ENCODE measurements at regions not wholly inside any gene's neighbourhood (a gene's known extent, or its start where the extent isn't known, plus 50 kb on each side); places are given as distances from the start of the nearest gene placed in this dataset.

DNA sequence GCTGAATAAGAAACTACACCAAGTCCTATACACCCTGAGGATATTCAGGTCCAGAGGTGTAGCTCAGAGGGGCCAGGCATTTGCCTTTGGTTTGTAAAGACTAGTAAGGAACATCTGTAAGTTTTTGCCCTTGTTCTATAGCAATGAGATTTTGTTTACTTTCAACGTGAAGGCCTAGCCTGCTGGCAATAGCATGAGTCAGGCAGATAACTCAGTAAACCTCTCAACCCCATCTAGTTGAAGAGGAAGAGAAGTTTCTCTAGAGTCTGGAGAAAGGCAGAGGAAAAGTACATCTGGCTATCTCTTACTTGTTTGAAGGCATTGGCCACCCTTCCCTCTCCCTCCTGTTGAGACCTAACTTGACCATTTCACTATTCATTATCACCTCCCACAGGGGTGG, 70.3 kb upstream of the ZNF521 start:
- TF ChIP-seq GATA3 (IDR thresholded peaks at IDR 0.05; ENCODE audit: low read depth, low read length) (no peak), GATA2 (IDR thresholded peaks at IDR 0.05; ENCODE audit: low read depth, low read length) (no peak)

DNA sequence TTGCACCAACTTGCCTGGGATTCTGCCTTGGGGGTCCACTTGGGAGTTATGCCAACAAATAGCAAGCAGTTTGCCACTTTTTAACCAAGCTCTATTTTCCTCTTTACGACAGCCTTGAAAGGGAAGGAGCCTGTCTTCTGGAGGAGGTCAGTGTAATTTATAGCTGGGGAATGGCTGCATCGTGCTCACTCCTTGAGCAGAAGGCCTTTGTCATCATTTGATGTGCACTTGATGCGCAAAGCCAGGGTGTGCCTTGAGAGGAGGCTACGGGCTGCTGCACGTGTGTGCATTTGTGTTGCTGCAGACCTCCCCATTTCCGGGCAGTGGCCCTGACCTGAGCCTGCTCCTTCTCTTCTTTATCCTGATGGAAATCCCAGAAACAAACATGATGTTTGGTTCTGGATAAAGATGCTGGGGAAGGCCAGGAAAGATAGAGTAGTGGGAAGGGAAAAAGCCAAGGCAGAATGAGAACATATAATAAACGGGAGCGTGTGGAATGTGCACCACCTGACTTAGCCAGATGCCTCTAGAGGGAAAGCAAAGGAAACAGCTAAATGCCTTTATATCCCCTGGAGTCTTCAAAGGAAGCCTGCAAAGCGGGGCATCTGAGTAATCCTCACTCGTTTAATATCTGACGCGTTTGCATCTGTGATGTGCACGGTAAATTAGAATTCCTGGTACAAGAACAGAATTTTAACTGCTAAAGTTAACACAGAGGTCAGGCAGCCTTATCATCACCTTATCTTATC, 68.3 kb upstream of the ZNF521 start:
- no peak for TF ChIP-seq GATA3 (IDR thresholded peaks at IDR 0.05; ENCODE audit: low read depth, low read length)
- no peak for TF ChIP-seq GATA2 (IDR thresholded peaks at IDR 0.05; ENCODE audit: low read depth, low read length)

- TF ChIP-seq GATA2 (IDR thresholded peaks at IDR 0.05; ENCODE audit: low read depth, low read length) = no peak
- TF ChIP-seq GATA3 (IDR thresholded peaks at IDR 0.05; ENCODE audit: low read depth, low read length) = no peak
Measured at GRCh38 chr18:25416374-25416773, 64.4 kb upstream of the ZNF521 start.

DNA sequence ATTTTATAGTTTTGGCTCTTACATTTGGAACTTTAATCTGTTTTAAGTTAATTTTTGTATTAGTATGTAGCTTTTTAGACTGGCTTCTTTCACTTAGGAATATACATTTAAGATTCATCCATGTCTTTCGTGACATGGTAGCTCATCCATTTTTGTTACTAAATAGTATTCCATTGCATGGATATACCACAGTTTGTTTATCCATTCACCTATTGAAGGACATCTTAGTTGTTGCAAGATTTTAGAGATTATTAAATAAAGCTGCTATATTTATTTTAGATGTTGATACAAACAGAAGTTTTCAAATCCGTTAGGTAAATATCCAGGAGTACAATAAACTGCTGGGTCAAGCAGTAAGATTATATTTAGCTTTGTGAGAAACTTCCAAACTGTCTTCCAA, 58.0 kb upstream of the ZNF521 start:
- TF ChIP-seq GATA2 (IDR thresholded peaks at IDR 0.05; ENCODE audit: low read depth, low read length) (no peak), GATA3 (IDR thresholded peaks at IDR 0.05; ENCODE audit: low read depth, low read length) (no peak)

- TF ChIP-seq GATA2 (IDR thresholded peaks at IDR 0.05; ENCODE audit: low read depth, low read length) = no peak
- TF ChIP-seq GATA3 (IDR thresholded peaks at IDR 0.05; ENCODE audit: low read depth, low read length) = no peak
Measured at GRCh38 chr18:25408293-25408692, 56.3 kb upstream of the ZNF521 start.

Data from SH-SY5Y (cell line).